MM.1S (cell line): ENCODE measurements at regions not wholly inside any gene's neighbourhood (a gene's known extent, or its start where the extent isn't known, plus 50 kb on each side); places are given as distances from the start of the nearest gene placed in this dataset.

Experiments used
- EZH2 ChIP-seq: fragments of 300-600 bp; sonication (generic); optimal IDR thresholded peaks from 2 replicates; pipeline ENCODE3; 2017; ENCODE audit warnings: low read depth, mild to moderate bottlenecking, antibody characterized with exemption, low read length, mixed read lengths
- EZH2phosphoT487 ChIP-seq: fragments of 300-600 bp; sonication (generic); IDR thresholded peaks from 2 replicates; pipeline ENCODE4 v1.6.1; 2018; ENCODE audit warnings: antibody characterized with exemption, low read length
- TF ChIP-seq, protein P1 (sequence below): fragments of 300-600 bp; sonication (generic); IDR thresholded peaks from 2 replicates; pipeline ENCODE4 v1.5.1; 2016; ENCODE audit warnings: antibody characterized with exemption, low read length, mixed read lengths

DNA sequence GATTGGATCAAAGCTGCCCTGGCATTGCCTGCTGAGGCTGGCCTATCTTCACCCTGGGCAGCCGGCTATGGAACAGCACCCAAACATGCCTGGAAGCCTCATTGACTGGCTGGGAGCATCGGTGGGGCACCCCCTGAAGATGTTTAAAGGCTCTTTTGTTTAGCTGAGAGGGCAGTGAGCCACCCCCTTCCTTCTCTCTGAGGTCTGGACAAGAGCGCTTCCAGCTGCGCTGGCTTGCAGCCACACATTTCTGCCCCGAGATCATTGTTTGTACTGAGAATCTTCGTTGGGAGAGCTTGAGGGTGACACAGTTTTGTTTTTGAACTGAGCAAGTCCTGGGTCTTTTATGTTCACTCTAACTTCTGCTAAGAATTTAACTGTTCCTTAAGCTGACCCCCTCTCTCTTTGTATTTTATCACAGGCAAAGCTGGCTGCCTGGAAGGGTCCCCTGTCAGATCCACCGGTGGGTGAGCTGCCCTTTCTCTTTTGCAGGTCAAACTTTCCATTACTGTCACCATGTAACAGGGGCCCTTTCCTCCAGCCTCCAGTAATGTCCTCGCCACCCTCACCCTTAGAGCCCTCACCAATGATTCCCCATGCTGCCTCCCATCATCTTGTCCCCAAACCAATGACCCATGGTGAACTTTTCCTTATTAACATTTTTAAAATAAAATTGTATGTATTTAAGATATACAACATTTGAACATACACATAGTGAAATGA is 212.2 kb downstream of the KIF26A start:
- TF ChIP-seq, protein P1, sequence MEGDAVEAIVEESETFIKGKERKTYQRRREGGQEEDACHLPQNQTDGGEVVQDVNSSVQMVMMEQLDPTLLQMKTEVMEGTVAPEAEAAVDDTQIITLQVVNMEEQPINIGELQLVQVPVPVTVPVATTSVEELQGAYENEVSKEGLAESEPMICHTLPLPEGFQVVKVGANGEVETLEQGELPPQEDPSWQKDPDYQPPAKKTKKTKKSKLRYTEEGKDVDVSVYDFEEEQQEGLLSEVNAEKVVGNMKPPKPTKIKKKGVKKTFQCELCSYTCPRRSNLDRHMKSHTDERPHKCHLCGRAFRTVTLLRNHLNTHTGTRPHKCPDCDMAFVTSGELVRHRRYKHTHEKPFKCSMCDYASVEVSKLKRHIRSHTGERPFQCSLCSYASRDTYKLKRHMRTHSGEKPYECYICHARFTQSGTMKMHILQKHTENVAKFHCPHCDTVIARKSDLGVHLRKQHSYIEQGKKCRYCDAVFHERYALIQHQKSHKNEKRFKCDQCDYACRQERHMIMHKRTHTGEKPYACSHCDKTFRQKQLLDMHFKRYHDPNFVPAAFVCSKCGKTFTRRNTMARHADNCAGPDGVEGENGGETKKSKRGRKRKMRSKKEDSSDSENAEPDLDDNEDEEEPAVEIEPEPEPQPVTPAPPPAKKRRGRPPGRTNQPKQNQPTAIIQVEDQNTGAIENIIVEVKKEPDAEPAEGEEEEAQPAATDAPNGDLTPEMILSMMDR = no peak
- TF ChIP-seq EZH2 (no peak), EZH2phosphoT487 (no peak)
